OCI-LY7 (cell line): ENCODE measurements at regions not wholly inside any gene's neighbourhood (a gene's known extent, or its start where the extent isn't known, plus 50 kb on each side); places are given as distances from the start of the nearest gene placed in this dataset.

Experiments
- EZH2phosphoT487 ChIP-seq: fragments of 200-600 bp; sonication (generic); IDR thresholded peaks from 2 replicates; pipeline ENCODE4 v1.6.1; 2018; ENCODE audit warnings: low read depth, borderline replicate concordance, mild to moderate bottlenecking, mixed run types, antibody characterized with exemption, low read length, moderate library complexity, mixed read lengths
- TF ChIP-seq, protein P1 (sequence below): fragments of 200-600 bp; sonication (generic); conservative IDR thresholded peaks from 2 replicates; pipeline ENCODE4 v1.5.1; 2014; ENCODE audit warnings: mild to moderate bottlenecking, antibody characterized with exemption, low read length, moderate library complexity, mixed read lengths

DNA sequence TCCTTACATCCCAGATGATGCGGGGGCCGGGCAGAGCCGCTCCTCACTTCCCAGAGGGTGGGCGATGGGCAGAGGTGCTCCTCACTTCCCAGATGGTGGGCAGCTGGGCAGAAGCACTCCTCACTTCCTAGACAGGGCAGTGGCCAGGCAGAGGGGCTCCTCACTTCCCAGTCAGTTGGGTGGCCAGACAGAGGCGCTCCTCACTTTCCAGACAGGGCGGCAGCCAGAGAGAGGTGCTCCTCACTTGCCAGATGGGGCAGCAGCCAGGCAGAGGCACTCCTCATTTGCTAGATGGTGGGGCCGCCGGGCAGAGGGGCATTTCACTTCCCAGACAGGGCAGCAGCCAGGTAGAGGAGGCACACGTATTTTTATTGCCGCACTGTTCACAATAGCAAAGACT, 622.0 kb upstream of the KCNMB2 start:
- TF ChIP-seq, protein P1, sequence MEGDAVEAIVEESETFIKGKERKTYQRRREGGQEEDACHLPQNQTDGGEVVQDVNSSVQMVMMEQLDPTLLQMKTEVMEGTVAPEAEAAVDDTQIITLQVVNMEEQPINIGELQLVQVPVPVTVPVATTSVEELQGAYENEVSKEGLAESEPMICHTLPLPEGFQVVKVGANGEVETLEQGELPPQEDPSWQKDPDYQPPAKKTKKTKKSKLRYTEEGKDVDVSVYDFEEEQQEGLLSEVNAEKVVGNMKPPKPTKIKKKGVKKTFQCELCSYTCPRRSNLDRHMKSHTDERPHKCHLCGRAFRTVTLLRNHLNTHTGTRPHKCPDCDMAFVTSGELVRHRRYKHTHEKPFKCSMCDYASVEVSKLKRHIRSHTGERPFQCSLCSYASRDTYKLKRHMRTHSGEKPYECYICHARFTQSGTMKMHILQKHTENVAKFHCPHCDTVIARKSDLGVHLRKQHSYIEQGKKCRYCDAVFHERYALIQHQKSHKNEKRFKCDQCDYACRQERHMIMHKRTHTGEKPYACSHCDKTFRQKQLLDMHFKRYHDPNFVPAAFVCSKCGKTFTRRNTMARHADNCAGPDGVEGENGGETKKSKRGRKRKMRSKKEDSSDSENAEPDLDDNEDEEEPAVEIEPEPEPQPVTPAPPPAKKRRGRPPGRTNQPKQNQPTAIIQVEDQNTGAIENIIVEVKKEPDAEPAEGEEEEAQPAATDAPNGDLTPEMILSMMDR = no peak
- no peak for TF ChIP-seq EZH2phosphoT487
